Stimulated activated CD4-positive, alpha-beta T cell treated with anti-CD3 and anti-CD28 coated beads, Interleukin-1b, Interleukin-23, amount 100 ng/mL, for 48 hours (primary cell): ENCODE measurements at regions not wholly inside any gene's neighbourhood (a gene's known extent, or its start where the extent isn't known, plus 50 kb on each side); places are given as distances from the start of the nearest gene placed in this dataset.
"Not testable (repeated sequence)": the region's sequence is repeated elsewhere in the genome, so short reads cannot be mapped to it uniquely, and the experiment has no call there.

Experiments used
- DNase-seq: peaks from one replicate; pipeline ENCODE4 v3.0.0-alpha.2; 2020

DNA sequence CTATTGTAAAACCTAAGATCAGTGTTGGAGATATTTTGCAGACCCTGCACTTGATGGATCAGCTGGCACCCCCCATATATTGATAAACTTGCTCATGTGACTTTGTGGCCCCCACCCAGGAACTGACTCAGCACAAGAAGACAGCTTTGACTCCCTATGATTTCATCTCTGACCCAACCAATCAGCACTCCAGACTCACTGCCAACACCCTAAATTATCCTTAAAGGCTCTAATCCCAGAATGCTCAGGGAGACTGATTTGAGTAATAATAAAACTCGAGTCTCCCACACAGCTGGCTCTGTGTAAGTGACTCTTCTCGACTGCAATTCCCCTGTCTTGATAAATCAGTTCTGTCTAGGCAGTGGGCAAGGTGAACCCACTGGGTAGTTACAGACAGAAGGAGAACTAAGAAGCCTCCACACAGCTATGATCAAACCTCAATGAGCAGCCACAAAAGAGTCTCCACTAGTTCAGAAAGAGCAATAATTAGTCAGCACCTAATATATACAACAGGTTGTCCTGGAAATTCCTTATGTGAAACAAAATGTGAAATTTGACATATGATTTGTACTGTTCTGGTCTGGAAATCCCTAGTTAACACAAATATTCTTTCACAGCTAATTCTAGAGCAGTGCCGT is 52.2 kb downstream of the ACTL7B start:
- DNase-seq = no peak

DNA sequence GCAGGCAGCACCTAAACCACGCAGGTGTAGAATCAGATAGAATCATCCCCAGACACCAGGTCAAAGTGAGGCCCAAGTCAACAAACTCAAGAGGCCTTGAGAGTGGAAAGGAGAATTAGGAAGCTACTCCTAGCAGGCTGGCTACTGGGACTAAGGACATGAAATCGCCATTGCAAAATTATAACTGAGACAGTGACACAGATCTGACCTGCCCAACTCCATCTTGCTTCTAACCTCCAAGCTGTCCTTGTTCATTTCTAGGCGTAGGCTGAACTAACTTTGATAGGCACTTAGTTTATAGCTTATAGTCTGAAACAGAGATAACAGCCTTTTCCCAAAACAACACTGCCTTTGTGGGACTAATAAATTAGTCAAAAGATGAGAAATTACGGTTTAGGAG is 52.8 kb downstream of the ACTL7B start:
- no peak for DNase-seq

DNA sequence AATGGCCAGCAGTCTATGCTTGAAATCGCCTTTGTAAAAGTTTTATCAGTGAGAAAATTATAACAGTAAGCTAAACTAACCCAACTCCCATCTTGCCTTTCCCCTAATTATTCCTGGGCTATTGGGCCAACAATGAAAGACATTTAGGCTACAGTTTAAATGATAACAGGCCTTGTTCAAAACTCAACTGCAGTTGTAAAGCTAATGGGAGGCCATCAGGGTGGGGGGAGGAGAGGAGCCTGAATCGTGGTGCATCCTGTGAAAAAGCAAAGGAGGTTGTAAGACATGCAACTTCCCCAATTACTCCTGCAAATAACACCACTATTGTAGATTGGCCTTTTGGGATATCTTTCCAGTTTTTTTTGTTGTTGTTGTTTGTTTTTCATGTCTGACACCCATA is 53.8 kb downstream of the ACTL7B start:
- no peak for DNase-seq

DNA sequence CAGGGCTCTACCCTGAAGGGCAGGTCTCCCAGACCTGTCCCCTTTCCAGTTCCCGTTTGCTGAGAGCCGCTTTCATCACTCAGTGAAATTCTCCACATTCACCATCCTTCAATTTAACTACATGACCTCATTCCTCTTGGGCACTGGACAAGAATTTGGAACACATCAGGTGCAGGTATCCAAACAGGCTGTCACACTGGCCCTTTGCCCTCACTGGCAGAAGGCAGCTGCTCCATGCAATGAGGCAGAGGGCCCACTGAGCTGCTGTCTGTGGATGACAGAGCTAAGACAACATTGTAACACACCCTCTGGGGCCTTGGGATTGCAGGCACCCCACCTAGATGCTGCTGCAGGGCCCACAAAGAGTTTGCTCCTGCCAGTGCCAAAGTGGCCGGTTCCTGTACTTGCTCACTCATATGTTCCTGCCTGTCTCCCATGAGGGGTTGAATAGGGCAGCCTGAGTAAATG is 55.1 kb downstream of the ACTL7B start:
- DNase-seq = no peak

DNA sequence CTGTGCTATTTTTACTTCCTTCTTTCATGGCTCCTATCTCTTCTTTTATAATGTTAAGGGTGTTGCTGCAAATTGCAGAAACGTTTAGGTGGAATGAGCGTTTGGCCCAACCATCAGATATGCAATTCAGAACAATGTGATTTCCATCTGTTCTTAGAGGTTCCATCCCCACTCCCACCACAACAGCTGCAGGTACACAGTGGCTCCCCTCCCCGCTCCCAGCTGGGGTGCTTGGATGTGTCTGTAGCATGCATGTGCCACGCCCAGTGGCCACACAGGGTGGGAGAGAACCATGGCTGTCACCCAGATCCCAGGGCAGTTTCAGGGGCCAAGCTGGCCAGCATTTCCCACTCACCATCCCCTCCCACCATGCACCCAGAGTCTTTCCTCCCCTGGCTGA is 62.2 kb downstream of the ACTL7B start:
- DNase-seq = no peak

DNA sequence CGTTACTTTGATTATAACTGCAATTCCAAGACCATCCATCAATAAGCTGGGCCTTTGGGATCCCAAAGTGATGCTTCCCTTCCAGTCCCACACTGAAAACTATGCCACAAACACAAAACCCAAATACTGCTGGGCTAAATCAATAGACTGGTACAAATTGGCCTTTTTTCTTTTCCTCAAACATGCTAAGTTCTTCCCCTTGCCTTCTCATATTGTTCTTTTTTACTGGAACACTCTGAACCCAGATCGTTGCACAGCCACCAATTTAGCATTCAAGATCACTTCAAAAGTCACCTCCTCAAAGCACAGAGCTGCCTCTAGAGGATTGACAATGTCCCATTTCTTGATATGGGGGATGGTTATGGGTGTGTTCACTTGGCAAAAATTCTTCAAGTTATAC is 66.0 kb downstream of the ACTL7B start:
- DNase-seq = no peak

DNA sequence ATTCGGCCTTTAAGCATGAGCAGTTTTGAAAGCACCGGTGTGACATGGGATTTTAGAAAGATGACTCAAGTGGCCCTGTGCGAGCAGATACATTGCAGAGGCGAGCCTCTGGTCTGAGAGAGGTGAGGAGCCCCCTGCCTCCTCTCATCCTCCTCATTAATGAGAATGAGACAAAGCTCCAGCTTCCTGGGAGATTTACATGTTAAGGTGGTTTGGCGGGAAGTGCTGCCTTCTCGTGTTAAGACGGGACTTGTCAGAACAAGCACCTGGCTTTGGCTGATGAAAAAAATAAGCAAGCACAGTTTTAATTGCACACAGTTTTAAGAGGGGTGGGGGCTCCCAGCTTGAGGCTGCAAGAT is 68.1 kb downstream of the ACTL7B start:
- no peak for DNase-seq

DNA sequence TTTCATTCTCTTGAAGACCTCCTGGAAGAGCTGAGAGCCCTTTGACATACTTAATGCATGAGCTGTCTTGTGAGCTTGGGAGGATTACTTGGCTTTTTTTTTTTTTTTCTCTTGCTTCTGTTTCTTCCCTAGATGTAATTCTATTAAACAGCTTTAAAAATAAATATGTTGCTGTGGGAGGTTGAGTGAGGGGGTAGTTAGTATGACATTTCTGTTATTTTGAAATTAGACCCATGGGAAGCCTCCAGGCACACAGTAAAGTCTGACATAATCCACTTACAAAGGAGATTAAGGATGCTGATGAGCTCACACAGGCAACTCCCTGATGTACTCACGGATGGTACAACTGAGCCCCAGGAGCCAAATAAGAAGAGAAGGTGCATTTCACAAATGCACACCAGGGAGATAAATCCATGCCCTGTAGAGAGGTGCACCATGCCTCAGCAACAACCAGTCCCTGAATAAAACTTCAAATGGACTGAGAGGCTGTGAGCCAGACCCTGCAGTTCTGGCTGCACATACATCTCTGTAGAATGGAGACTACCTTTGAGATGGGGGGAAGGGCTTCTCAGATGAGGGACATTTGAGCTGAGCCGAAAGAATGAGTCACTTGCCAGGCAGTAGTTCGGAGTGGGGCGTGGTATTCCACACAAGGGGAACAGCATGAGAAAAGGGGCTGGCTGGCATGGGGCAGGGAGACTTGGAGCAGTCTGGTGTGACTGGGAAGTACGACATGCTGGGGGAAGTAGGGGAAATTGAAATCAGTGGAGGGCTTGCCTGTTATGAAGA is 68.7 kb downstream of the ACTL7B start:
- no peak for DNase-seq

DNA sequence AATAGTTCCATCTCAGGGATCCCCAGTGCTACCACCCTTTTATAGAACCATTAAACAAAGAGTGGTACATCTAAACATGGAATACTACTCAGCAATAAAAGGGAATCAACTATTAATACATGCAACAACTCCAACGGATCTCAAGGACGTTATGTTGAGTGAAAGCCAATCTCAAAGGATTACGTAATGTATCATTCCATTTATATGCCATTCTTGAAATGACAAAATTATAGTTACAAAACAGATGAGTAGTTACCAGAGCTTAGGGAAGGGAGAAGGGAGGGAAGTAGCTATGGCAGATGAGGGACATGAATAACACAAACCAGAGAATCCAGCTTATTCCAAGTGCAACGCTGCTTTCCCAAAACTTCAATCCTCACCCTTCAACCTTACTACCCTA is 69.5 kb downstream of the ACTL7B start:
- no peak for DNase-seq

DNA sequence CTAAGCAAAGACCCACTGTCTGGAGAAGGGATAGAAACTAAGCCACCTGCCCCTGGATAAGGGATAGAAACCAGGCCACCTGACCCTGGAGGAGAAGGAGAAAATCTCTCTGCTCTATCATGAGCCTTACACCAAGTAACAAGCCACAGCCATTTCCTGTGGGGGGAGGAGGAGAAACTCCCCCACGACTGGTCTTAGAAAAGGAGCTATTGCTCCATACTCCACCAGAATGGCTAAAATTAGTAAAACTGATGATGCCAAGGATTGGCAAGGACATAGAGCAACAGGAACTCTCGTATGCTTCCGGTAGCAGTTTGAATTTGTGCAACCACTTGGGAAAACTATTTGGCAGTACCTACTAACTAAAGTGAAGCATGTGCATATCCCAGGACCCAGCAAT is 70.8 kb downstream of the ACTL7B start:
- no peak for DNase-seq

DNA sequence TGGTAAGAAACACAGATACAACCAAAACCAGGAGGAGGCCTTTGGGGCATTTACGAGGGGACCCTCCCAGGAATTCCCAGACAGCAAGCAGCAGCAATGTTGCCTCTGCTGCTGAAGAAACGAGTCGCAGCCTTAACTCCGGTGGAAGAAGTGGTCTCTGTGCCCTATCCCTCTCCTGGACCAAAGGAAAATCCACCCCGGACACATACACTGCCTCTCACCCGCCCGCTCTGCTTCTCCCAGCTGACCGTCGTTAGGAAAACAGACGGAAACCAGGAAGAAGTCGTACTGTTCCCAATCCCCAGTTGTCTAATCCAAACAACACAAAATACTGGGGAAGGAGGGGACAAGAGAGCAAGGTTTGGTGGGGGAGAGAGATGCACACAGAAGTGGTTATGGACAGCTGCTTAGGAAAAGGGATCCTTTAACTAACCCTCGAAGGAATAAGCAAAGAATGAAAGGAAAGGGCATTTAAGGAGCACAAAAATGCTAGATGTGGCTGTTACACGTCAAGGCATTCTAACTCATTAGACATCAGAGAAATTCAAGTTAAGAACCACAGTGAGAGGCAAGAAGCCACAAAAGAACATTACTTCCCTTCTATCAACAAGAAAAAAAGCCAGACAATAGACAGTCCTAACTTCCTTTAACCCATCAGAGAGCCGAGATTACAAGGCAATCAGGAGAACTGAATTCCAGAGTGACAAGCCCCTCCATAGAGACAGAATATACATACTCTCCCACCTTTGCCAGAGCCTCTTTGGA is 71.9 kb downstream of the ACTL7B start:
- no peak for DNase-seq

DNA sequence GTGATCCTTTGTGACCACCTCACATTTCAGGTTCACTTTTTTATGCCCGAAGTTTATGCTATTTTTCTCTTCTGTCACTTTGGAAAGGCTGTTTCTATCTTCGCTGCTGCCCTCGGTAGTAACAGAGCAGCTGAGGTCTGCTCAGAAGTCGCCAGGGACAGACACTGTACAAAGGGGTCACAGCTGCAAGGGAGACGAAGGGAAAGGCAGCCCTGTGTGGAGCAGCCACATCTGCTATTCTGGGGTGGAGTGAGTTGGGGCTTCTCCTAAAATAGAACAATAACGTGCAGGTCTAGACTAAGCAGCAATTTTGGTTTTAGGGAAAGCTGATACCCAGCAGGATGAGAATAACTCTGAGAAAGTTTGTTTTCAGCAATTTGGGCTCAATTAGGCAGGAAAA is 72.5 kb downstream of the ACTL7B start:
- no peak for DNase-seq

DNA sequence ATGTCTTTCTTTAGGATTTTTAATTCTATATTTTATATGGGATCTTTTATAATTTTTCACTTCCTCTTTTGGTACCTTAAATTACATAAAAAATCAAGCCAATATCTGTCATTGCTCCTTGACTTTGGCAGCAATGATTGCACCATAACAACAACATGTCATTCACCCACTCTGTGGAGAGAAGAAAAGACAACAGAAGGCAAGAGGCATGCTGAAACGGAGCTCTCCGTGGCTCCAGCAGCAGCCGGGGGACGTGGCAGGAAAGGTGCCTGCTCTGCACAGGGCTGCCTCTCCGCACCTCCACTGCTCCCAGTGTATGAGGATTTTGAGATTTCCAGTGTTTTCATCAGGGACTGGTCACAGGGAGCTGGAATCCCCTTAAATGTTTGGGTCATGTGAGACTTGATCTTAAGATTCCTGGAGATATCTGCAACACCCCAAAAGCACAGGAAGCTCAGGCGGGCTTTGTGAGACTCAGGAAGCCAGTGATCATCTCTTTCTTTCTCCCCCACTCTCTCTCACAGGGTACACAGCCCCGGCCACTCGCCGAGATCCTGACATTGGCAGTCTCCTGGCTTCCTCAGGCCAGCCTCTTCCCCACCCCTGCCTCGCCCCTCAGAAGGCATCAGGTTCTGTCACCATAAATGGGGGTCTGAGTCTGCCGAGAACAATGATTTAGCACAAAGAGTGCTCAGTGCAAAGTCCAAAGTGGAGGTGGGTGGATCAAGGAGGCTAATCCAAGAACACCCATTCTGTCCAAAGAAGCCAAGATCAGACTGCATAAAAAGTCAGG is 74.6 kb downstream of the ACTL7B start:
- DNase-seq = no peak

DNA sequence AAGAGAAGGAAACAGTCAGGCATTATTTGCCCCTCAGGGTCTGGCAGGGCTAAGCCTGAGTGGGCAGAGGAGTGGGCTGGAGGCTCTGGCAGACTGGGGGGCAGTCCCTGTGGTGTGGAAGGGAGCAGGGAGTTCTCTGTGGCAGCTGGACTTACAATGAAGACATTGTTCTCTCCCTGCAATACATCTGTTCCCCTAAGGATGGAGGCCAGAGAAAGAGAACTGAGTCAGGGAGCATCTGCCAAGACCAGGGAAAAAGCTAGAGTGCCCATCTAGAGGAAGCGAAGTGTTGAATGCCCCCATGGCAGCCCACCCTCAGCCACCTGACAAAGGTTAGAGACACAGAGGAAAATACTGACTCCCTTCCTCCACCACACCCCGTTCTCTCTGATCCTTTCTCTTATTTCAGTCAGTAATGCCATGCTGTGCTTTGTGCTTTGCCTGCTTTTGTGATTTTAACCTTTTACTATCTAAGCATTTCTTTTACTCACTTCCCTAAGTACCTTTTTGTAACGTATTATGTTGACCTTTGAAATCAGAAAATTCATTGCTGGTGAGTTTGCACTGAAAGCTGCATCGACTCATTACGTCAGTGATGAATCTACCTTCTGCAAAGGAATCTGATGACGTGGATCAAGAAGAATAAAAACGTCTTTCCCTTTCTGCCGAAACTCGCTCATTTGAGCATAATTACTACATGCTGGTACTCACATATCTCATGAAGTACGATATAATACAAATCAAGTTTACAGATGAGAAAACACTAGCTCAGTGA is 76.0 kb downstream of the ACTL7B start:
- DNase-seq = no peak

DNA sequence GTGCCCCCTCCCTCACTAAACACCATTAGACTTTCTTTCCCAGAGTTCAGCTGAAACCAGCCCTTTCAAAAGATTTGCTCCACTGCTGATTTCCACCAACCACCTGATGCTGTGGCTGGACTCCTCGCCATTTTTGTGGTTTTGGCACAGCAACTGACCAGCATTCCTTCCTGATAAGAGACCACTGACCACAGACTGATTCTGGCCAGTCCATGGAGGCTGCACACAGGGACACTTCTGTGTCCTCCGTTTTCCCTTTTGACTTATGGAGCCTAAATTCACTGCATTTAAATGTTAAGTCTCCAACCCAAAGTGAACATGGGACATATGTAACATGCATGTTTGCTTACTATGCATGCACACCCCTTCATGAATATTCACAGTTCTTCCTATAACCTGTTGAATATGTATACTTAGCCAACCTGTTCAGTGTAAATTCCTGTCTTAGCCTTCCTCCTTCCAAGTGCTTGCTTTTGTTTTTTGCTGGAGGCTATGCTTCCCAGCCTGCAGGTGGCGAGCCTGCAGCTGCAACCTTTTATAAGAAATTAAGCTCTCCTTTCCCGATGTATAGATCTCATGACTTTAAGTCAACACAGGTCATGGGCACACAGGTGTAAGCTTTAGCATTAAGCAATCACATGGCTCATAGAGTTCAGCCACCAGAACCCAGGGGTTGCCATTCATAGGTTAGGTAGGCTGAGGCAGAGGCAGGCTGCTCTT is 78.7 kb downstream of the ACTL7B start:
- no peak for DNase-seq

DNA sequence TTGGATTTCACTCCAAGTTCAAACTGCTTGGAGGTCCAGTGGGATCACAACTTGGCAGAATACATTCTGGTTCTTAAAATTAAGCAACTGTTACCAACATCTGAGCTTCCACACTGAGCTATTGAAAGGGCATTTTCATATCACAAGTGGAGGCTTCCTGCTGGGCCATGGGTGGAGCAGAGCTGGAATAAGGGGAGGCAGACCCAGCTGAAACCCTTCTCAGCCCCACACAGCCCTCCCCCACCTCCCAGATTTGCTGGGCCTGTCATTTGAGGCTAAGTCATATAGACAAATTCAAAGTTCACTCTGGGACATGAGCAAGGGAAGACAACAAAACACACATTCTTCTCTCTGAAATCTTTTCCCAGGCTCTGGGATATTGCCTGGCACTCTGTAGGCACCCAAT is 79.9 kb downstream of the ACTL7B start:
- no peak for DNase-seq

DNA sequence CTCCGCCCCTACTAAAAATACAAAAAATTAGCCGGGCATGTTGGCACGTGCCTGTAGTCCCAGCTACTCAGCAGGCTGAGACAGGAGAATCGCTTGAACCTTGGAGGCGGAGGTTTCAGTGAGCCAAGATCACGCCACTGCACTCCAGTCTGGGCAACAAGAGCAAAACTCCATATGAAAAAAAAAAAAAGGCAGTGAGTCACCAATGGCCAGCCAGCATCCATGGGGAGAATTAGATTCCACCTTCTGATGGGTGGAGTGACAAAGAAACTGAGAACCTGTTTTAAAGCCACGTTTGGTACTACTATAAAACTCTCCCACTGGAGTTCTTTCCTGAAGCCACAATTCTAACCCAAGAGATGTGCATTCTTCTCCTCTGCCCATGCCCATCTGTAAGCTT is 81.7 kb downstream of the ACTL7B start:
- not testable (repeated sequence) for DNase-seq

DNA sequence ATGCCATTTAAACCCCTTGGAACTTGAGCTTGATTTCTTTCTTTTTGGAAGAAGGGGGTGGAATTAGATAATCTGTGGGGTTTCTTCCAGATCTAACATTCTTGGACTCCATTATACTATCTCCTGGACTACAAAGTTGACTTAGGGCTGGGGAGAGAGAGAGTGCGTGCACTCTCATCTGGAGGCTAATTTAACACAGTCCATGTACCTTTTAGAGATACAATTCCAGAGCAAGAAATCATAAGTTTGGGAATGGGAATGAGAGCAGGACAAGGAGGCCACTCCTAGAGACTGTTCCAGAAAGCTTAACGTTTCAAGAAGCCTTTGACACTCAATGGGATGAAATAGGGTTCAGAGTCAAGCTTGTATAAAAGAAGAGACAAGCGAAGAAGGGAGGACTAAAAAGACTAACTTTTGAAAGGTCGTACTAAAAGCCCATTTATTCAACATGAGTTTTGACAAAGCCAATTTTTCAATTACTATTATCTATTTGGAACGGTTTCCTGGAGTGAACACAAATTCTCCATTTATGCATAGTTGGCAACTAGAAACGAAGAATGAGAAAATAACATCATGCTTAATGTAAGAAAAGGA is 83.4 kb downstream of the ACTL7B start:
- DNase-seq = no peak

DNA sequence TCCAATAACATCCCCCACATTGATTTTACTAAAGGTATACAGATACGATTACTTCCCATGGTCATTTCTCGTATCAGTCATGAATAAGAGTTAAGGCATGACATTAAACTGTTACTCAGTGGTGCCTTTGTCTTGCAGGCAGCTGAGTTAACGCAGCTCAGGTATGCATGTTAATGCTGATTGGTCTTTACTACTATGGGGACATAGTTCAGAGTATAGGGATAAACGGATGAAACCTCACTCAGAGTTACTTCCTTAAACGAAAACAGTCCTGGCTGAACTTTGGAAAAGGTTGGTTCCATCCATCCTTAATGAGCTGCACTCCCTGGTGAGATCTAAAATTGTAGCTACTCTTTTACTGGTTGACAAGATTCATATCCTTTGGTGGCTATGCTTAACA is 87.0 kb downstream of the ACTL7B start:
- no peak for DNase-seq

DNA sequence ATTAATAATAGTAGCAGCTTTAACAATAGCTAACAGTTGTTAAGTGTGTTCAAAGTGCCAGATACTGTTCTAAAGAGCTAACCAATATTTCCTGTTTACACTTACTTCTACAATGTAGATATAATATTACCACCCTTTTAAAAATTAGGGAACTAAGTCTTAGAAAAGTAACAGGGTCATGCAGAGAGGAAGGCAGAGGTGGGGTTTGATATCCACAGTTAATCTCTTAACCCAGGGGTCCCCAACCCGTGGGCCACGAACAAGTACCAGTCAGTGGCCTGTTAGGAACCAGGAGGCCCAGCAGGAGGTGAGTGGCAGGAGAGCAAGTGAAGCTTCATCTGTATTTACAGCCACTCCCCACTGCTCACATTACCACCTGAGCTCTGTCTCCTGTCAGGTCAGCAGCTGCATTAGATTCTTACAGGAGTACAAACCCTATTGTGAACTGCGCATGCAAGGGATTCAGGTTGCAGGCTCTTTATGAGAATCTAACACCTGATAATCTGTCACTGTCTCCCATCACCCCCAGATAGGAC is 89.1 kb downstream of the ACTL7B start:
- DNase-seq = no peak

DNA sequence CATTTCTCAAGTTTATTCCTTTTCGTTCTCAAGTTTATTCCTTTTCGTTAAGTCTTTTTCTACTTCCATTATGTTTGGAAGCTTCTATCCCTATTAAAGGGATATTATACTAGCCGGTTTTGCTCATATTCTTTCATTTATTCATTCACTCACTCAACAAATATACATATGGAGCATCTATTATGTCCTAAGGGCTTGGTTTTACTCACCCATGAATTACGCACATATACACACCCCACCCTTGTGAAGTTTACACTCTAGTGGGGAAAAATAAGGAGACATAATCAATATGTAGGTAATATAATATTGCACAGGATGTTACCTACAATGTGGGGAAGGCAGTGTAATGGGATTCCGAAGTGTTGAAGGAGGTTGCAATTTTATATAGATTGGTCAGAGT is 90.5 kb downstream of the ACTL7B start:
- DNase-seq = no peak
